Retinal pigment epithelial cell (primary cell): ENCODE measurements at regions not wholly inside any gene's neighbourhood (a gene's known extent, or its start where the extent isn't known, plus 50 kb on each side); places are given as distances from the start of the nearest gene placed in this dataset.

Experiments
- DNase-seq: peaks from one replicate; pipeline ENCODE4 v3.0.0-alpha.2; 2010; ENCODE audit warnings: low read depth
- H3K4me3 ChIP-seq: 2 replicates; pipeline ENCODE4 v1.5.1; 2011; ENCODE audit warnings: mild to moderate bottlenecking, low read length, control low read depth, moderate library complexity
- TF ChIP-seq, protein P1 (sequence below): conservative IDR thresholded peaks from 2 replicates; pipeline ENCODE4 v1.5.1; 2011; ENCODE audit warnings: low read depth, low read length, control low read depth, inconsistent platforms

DNA sequence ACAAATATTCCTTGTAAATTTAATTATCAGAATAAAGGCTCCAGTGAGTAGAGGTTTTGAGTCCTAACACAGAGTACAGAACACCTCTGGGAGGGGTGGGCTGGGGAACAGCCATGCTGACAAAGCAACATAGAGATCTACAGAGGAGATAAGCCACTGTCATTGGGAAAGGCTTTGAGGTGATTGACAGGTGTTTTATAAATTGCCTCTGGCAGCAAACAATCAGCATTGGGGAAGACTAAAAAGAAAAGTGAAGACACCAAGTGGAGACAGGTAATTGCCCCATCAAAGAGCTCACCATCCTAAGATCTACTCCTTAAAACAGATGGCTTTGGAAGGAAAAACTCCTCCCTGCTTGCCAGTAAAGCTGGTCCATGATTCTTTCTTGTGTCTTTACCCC is 189.7 kb upstream of the TLE4 start:
- no peak overlapping the region for H3K4me3 ChIP-seq
- DNase-seq = no peak
- TF ChIP-seq, protein P1, sequence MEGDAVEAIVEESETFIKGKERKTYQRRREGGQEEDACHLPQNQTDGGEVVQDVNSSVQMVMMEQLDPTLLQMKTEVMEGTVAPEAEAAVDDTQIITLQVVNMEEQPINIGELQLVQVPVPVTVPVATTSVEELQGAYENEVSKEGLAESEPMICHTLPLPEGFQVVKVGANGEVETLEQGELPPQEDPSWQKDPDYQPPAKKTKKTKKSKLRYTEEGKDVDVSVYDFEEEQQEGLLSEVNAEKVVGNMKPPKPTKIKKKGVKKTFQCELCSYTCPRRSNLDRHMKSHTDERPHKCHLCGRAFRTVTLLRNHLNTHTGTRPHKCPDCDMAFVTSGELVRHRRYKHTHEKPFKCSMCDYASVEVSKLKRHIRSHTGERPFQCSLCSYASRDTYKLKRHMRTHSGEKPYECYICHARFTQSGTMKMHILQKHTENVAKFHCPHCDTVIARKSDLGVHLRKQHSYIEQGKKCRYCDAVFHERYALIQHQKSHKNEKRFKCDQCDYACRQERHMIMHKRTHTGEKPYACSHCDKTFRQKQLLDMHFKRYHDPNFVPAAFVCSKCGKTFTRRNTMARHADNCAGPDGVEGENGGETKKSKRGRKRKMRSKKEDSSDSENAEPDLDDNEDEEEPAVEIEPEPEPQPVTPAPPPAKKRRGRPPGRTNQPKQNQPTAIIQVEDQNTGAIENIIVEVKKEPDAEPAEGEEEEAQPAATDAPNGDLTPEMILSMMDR = no peak

DNA sequence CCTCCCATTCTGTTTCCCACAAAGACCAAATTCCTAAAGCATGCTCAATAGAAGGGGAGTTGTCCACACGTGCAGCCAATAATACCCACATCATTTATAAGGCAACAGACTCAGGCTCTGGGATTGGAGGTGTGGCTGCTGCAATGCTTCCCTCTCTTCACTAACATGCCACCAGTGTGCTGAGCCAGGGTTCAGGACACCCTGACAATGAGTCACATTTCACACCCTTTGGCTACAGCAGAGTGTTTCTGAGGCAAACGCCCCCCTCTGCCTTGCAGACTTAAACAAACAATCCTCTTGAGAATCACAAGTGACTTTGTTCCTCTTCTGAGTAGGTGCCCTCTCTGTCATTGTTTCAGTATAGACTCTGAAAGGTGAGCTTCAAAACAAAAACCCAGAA is 189.3 kb upstream of the TLE4 start:
- no peak overlapping the region for H3K4me3 ChIP-seq
- no peak for DNase-seq
- TF ChIP-seq, protein P1 = no peak

DNA sequence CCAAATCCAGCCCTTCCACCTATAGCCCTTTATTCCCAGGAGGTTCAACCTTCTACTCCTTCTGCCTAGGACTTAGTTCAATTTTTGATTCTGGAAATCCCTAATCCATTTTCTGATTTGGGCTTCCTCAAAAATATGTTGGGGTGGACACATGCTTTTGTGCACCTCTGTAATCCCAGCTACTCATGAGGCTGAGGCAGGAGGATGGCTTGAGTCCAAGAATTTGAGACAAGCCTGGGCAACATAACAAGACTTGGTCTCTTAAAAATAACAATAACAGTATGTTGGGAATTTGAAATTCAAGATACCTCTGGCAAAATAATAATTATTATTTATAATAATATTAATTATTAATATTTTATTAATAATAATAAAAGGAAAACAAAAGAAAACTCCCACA is 188.7 kb upstream of the TLE4 start:
- no peak for DNase-seq
- TF ChIP-seq, protein P1 = no peak
- H3K4me3 ChIP-seq = no peak overlapping the region

DNA sequence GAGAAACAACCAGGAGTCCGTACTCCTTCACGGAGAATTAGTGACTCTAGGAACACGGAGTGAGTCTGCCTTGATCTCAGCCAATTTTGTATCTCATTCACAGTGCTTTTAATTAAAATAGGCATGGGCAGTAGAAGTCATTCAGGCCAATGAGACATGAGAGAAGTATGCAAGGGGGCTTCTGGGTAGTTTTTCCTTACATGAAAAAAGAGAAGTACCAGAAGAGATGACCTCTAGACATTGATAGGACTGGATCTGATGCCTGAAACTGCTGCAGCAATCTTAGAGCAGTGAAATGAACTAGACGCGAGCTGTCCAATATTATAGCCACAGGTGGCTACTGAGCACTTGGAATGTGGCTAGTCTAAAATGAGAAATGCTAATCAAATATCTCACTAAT is 187.7 kb upstream of the TLE4 start:
- H3K4me3 ChIP-seq = no peak overlapping the region
- TF ChIP-seq, protein P1 = no peak
- no peak for DNase-seq

DNA sequence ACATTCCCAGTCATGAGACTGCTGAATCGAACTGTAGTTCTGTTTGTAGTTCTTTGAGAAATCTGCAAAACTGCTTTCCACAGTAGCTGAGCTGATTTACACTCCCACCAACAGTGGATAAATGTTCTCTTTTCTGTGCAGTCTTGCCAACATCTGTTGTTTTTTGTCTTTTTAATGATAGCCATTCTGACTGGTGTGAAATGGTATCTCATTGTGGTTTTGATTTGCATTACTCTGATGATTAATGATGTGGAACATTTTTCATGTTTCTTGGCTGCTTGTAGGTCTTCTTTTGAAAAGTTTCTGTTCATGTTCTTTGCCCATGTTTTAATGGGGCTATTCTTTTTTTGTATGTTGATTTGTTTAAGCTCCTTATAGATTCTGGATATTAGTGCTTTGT is 187.3 kb upstream of the TLE4 start:
- TF ChIP-seq, protein P1 = no peak
- DNase-seq = no peak
- no peak overlapping the region for H3K4me3 ChIP-seq

DNA sequence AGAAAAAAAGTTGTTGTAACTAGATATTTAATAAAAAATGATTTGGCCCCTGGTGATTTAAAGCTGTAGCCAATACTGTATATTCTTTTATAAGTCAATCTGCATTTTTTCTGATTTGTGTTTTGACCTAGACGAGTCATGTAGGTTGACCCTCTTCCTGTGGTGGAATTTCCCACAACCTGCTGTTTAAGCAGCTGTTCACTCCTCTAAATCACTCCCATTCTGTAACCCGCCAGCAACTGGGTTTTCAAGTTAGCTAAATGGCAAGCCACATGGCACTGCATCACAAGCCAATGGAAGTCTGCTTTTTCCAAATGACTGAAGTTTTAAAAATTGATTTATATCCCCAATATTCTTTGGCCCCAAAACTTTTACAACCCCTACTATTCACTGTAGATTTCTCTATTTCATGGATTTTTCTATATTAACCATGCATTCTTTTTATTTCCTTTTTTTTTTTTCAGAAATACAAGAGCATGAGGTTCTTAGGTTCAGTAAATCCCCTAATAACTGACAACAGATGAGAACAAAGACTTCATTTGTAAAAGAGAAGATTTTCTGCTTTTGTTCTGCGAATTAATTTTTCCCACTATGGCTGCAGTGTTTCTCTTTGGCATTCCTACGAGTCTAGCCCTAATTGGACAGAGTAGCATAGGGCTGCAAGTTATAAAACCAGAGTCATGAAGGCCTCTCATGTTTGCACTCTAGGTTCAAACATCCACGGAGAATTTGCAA is 184.5 kb upstream of the TLE4 start:
- DNase-seq = no peak
- no peak overlapping the region for H3K4me3 ChIP-seq
- TF ChIP-seq, protein P1 = no peak

DNA sequence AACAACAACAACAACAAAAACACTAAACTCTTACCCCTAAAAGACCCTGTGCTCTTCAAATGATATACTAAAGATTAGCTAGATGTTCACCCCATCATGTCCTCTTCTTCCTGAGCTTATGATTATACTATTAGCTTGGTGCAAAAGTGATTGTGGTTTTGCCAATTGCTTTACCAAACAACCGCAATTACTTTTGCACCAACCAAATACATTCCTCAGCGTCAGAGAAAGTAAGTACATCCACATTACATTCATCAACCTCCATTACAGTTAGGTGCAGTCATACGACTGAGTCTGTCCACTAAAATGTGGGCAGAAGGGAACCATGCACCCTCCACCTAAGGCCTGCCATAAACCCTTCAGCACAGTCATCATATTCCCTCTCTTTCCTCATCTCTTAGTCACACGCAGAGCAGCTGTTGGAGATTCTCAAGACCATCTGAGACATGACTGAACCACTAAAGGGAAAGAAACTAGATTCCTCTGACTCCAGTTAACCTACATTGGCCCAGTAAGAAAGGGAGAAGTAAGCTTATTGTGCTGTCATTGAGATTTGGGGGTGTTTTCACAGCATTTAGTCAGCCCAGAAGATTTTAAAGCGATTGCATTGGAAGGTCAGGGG is 181.6 kb upstream of the TLE4 start:
- DNase-seq = no peak
- H3K4me3 ChIP-seq = no peak overlapping the region
- TF ChIP-seq, protein P1 = no peak
